OCI-LY1 (cell line): ENCODE measurements at regions not wholly inside any gene's neighbourhood (a gene's known extent, or its start where the extent isn't known, plus 50 kb on each side); places are given as distances from the start of the nearest gene placed in this dataset.

Experiments used
- EZH2 ChIP-seq: fragments of 200-600 bp; sonication (generic), shearing (Covaris generic); IDR thresholded peaks from 2 replicates; pipeline ENCODE4 v1.8.0; 2017; ENCODE audit warnings: borderline replicate concordance, mixed run types, mild to moderate bottlenecking, antibody characterized with exemption, low read length, moderate library complexity, mixed read lengths
- TF ChIP-seq, protein P1 (sequence below): fragments of 200-600 bp; sonication (generic), shearing (Covaris generic); IDR thresholded peaks from 2 replicates; pipeline ENCODE4 v1.5.1; 2017; ENCODE audit warnings: mild to moderate bottlenecking, antibody characterized with exemption, low read length, moderate library complexity, mixed read lengths

DNA sequence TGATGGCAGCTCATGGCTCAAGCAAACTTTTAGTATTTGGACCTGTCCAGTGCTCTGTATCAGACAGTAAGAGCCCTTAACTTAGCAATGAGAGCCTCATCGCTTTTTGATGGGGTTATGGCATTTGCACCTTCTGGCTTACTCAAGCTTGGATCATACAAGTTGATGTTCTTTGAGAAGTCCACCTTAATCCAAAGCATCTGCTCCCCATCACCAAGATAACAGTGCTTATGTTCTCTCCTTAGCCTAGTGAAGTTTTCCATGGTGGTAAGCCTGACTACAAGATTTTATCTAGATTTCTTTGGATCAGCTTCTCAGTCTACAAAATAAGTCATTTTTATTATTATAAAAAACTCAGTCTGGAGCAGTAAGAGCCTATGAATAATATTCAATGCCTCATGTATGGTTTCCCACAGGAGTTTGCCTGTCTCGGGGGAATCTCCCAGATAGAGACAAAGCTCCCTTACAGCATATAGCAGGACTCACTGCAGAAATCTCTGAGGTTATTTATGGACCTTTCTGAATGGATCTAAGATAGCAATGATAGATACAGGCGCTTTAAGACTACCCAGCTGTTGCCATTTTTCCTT lies 472.2 kb upstream of the LINC00305 start:
- TF ChIP-seq, protein P1, sequence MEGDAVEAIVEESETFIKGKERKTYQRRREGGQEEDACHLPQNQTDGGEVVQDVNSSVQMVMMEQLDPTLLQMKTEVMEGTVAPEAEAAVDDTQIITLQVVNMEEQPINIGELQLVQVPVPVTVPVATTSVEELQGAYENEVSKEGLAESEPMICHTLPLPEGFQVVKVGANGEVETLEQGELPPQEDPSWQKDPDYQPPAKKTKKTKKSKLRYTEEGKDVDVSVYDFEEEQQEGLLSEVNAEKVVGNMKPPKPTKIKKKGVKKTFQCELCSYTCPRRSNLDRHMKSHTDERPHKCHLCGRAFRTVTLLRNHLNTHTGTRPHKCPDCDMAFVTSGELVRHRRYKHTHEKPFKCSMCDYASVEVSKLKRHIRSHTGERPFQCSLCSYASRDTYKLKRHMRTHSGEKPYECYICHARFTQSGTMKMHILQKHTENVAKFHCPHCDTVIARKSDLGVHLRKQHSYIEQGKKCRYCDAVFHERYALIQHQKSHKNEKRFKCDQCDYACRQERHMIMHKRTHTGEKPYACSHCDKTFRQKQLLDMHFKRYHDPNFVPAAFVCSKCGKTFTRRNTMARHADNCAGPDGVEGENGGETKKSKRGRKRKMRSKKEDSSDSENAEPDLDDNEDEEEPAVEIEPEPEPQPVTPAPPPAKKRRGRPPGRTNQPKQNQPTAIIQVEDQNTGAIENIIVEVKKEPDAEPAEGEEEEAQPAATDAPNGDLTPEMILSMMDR, result no peak
- no peak for TF ChIP-seq EZH2
